Mucosa of rectum (tissue), 2 donors: ENCODE measurements at regions not wholly inside any gene's neighbourhood (a gene's known extent, or its start where the extent isn't known, plus 50 kb on each side); places are given as distances from the start of the nearest gene placed in this dataset.

ENCODE experiments used
- H3K27ac ChIP-seq, 2 donors: one replicate each; pipeline ENCODE4 v1.7.0; 2013; ENCODE audit warnings: inconsistent platforms in 2 of 2, low read depth in 2 of 2, low read length in 2 of 2
- H3K27me3 ChIP-seq, 2 donors: one replicate each; pipeline ENCODE4 v1.7.0; 2013; ENCODE audit warnings: low read length in 2 of 2; ENCODE audit not compliant: control insufficient read depth in 2 of 2, insufficient read depth in 2 of 2
- H3K36me3 ChIP-seq, 2 donors: one replicate each; pipeline ENCODE4 v1.7.0; 2013; ENCODE audit warnings: low read length in 2 of 2; ENCODE audit not compliant: control insufficient read depth in 2 of 2, insufficient read depth in 2 of 2
- H3K4me1 ChIP-seq, 2 donors: one replicate each; pipeline ENCODE4 v1.7.0; 2013; ENCODE audit warnings: low read length in 2 of 2, mild to moderate bottlenecking in 1 of 2; ENCODE audit not compliant: control insufficient read depth in 2 of 2, insufficient read depth in 2 of 2
- H3K4me3 ChIP-seq, 2 donors: one replicate each; pipeline ENCODE4 v1.7.0; 2013; ENCODE audit warnings: low read length in 2 of 2
- H3K9ac ChIP-seq, 2 donors: one replicate each; pipeline ENCODE4 v1.7.0; 2013; ENCODE audit warnings: low read length in 2 of 2, low read depth in 1 of 2, mild to moderate bottlenecking in 1 of 2
- H3K9me3 ChIP-seq, 2 donors: one replicate each; pipeline ENCODE4 v1.7.0; 2013; ENCODE audit warnings: low read length in 2 of 2; ENCODE audit not compliant: control insufficient read depth in 2 of 2
- donor health status: healthy.
- donor health status: Normal muscosa, but diverticular disease.

DNA sequence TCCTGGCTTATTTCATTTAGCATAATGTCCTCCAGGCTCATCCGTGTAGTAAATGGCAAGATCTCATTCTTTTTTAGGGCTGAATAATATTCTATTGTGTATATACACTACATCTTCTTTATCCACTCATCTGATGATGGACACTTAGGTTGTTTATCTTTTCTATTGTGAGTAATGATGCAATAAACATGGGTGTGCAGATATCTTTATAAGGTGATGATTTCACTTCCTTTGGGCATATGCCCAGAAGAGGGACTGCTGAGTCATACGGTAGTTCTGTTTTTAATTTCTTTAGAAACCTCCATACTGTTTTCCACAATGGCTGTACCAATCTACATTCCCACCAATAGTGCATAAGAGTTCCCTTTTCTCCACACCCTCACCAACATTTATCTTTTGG is 317.6 kb upstream of the CNKSR2 start:
- Histone ChIP-seq H3K27me3 (no peaks in the 10 kb centered on the region), H3K4me3 (no peak overlapping the region), H3K27ac (no peak overlapping the region), H3K4me1 (no peaks in the 10 kb centered on the region), H3K9me3 (peaks cover 5 to 6% of the 10 kb centered on the region in 2 donors), H3K9ac (no peak overlapping the region), H3K36me3 (no peaks in the 10 kb centered on the region)

DNA sequence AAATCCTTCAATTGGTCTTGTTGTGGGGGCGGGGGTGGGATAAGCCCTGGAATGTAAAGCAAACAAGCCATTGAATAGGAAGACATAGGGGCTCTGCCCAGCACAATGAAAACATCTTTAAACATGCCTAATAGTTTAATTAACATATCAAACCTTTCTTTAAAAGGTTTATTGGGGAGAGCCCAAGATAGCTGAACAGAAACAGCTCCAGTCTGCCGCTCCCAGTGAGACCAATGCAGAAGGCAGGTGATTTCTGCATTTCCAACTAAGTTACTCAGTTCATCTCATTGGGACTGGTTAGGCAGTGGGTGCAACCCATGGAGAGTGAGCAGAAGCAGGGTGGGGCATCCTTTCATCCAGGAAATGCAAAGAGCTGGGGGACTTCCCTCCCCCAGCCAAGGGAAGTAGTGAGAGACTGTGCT is 327.2 kb upstream of the CNKSR2 start:
- Histone ChIP-seq H3K9me3 (no peaks in the 10 kb centered on the region), H3K27me3 (no peaks in the 10 kb centered on the region)

GRCh38 chrX:21014326-21014725 is 359.9 kb upstream of the CNKSR2 start:
- Histone ChIP-seq H3K36me3 (no peaks in the 10 kb centered on the region), H3K27ac (no peak overlapping the region), H3K9ac (no peak overlapping the region), H3K4me3 (no peak overlapping the region), H3K27me3 (no peaks in the 10 kb centered on the region), H3K9me3 (no peaks in the 10 kb centered on the region), H3K4me1 (no peaks in the 10 kb centered on the region)

More for the DNA sequence above, 327.2 kb upstream of the CNKSR2 start:
- H3K4me3 ChIP-seq: no peak overlapping the region
- no peaks in the 10 kb centered on the region for H3K4me1 ChIP-seq
- H3K27ac ChIP-seq: no peak overlapping the region
- H3K36me3 ChIP-seq: no peaks in the 10 kb centered on the region
- no peak overlapping the region for H3K9ac ChIP-seq

- Histone ChIP-seq H3K27me3 (no peaks in the 10 kb centered on the region), H3K4me1 (no peaks in the 10 kb centered on the region), H3K4me3 (no peak overlapping the region), H3K9ac (no peak overlapping the region), H3K9me3 (no peaks in the 10 kb centered on the region), H3K36me3 (no peaks in the 10 kb centered on the region), H3K27ac (no peak overlapping the region)
Observed at GRCh38 chrX:21004835-21005234, 369.4 kb upstream of the CNKSR2 start.

DNA sequence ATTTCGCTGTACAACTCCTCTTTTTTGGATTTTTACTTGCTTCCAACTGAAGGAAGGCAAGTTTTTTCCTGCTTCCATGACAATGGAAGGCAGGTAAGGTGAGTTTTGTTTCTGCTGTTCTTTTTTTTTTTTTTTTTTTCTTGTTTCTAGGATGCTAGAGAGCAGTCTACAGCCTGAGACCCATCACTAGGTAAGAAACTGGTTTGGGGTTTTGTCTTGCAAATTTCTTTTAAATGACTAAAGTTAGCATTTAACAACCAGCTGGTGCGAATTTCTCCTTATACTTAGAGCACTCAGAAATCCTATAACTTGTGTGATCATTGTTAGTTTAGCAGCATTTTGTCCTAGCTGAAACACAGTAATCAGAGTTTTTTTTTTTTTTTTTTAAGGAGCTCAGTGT is 378.4 kb upstream of the CNKSR2 start:
- Histone ChIP-seq H3K4me1 (no peaks in the 10 kb centered on the region), H3K4me3 (no peak overlapping the region), H3K27ac (no peak overlapping the region), H3K27me3 (no peaks in the 10 kb centered on the region), H3K9me3 (no peaks in the 10 kb centered on the region), H3K36me3 (no peaks in the 10 kb centered on the region), H3K9ac (no peak overlapping the region)

- H3K27me3 ChIP-seq: no peaks in the 10 kb centered on the region
- H3K9ac ChIP-seq: no peak overlapping the region
- H3K4me3 ChIP-seq: no peak overlapping the region
- no peak overlapping the region for H3K27ac ChIP-seq
- no peaks in the 10 kb centered on the region for H3K36me3 ChIP-seq
- H3K9me3 ChIP-seq: no peaks in the 10 kb centered on the region
- H3K4me1 ChIP-seq: no peaks in the 10 kb centered on the region
Observed at GRCh38 chrX:20989361-20989760, 384.9 kb upstream of the CNKSR2 start.

GRCh38 chrX:20988804-20989203 is 385.4 kb upstream of the CNKSR2 start:
- no peak overlapping the region for H3K4me3 ChIP-seq
- H3K36me3 ChIP-seq: no peaks in the 10 kb centered on the region
- H3K9me3 ChIP-seq: no peaks in the 10 kb centered on the region
- H3K9ac ChIP-seq: no peak overlapping the region
- H3K27ac ChIP-seq: no peak overlapping the region
- no peaks in the 10 kb centered on the region for H3K4me1 ChIP-seq
- no peaks in the 10 kb centered on the region for H3K27me3 ChIP-seq

- Histone ChIP-seq H3K27ac (no peak overlapping the region), H3K36me3 (no peaks in the 10 kb centered on the region), H3K4me3 (no peak overlapping the region), H3K9me3 (no peaks in the 10 kb centered on the region), H3K4me1 (no peaks in the 10 kb centered on the region), H3K27me3 (no peaks in the 10 kb centered on the region), H3K9ac (no peak overlapping the region)
Observed at GRCh38 chrX:20988118-20988517, 386.1 kb upstream of the CNKSR2 start.

DNA sequence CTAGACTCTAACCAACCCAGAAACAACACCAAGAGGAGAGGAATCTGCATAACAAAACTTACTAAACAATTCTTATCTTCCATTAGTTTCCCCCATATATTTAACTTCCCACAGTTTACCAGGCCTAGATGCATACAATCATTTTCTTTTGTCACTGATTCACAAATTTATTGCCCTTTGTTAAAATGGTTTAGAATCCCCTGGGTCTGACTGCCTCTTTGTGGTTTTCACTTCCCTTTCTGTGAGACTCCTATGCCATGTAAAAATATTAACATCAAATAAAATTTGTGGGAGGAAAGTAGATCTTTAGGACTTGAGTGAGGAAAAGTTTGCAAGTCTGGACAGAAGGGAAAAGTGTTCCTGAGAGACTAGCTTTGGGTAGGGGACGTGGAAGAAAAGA is 393.8 kb upstream of the CNKSR2 start:
- H3K9ac ChIP-seq: no peak overlapping the region
- H3K4me3 ChIP-seq: no peak overlapping the region
- no peaks in the 10 kb centered on the region for H3K9me3 ChIP-seq
- H3K27ac ChIP-seq: no peak overlapping the region
- H3K27me3 ChIP-seq: no peaks in the 10 kb centered on the region
- no peaks in the 10 kb centered on the region for H3K36me3 ChIP-seq
- no peaks in the 10 kb centered on the region for H3K4me1 ChIP-seq

DNA sequence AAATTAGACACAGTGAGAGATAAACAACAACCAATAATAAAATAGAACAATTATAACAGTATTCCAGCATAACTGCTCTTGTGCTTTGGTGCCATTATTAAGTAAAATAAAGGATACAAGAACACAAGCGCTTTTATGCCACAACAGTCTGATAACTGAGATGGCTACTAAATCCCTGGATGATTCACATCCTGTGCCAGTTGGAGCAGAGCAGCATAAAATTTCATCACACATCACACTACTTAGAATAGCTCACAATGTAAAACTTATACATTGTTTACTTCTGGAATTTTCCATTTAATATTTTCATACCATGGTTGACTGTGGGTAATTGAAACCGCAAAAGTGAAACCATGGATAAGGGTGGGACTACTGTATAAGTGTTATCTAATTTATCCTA is 399.9 kb upstream of the CNKSR2 start:
- Histone ChIP-seq H3K27ac (no peak overlapping the region), H3K27me3 (no peaks in the 10 kb centered on the region), H3K9me3 (no peaks in the 10 kb centered on the region), H3K9ac (no peak overlapping the region), H3K36me3 (no peaks in the 10 kb centered on the region), H3K4me1 (no peaks in the 10 kb centered on the region), H3K4me3 (no peak overlapping the region)

- Histone ChIP-seq H3K4me1 (no peaks in the 10 kb centered on the region), H3K9ac (no peak overlapping the region), H3K27ac (no peak overlapping the region), H3K27me3 (no peaks in the 10 kb centered on the region), H3K4me3 (no peak overlapping the region), H3K36me3 (no peaks in the 10 kb centered on the region), H3K9me3 (no peaks in the 10 kb centered on the region)
Observed at GRCh38 chrX:20973038-20973437, 401.2 kb upstream of the CNKSR2 start.
